ENCODE measurements at regions not wholly inside any gene's neighbourhood (a gene's known extent, or its start where the extent isn't known, plus 50 kb on each side); places are given as distances from the start of the nearest gene placed in this dataset.

DNA sequence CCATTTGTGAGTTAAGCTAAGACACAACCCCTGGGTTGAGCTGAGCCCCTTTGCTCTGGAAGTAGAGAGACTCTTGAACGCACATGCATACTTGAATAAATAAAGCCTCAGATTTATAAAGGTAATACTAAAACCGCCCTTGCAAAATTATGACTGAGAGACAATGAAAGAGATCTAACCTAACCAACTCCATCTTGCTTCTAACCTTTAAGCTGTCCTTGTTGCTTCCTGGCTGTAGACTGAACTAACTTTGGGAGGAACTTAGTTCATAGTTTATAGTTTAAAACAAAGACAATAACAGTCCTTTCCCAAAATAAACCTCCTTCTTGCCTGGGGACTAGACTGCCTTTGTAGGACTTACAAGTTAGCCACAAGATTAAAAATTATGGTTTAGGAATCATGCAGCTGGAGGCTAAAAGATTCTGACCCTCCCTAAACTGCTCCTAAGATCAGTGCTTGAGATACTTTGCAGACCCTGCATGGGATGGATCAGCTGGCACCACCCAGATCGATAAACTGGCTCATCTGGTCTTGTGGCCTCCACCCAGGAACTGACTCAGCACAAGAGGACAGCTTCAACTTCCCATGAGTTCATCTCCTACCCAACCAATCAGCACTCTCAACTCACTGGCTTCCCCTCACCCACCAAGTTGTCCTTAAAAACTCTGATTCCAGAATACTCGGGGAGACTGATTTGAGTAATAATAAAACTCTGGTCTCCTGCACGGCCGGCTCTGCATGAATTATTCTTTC lies 240.2 kb upstream of the SLC14A2 start:
- no peak overlapping the region for H3K27ac ChIP-seq
- H3K27me3 ChIP-seq (ENCODE audit: insufficient read depth, low read depth, severe bottlenecking): peaks cover 96% of the 10 kb centered on the region
- TF ChIP-seq, protein P1, sequence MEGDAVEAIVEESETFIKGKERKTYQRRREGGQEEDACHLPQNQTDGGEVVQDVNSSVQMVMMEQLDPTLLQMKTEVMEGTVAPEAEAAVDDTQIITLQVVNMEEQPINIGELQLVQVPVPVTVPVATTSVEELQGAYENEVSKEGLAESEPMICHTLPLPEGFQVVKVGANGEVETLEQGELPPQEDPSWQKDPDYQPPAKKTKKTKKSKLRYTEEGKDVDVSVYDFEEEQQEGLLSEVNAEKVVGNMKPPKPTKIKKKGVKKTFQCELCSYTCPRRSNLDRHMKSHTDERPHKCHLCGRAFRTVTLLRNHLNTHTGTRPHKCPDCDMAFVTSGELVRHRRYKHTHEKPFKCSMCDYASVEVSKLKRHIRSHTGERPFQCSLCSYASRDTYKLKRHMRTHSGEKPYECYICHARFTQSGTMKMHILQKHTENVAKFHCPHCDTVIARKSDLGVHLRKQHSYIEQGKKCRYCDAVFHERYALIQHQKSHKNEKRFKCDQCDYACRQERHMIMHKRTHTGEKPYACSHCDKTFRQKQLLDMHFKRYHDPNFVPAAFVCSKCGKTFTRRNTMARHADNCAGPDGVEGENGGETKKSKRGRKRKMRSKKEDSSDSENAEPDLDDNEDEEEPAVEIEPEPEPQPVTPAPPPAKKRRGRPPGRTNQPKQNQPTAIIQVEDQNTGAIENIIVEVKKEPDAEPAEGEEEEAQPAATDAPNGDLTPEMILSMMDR (IDR thresholded peaks at IDR 0.05; ENCODE audit: low read depth, low read length): no peak
- H3K36me3 ChIP-seq: no peaks in the 10 kb centered on the region
- H3K4me3 ChIP-seq (ENCODE audit: low read depth, low read length): no peak overlapping the region
- DNase-seq: no peak
- no peaks in the 10 kb centered on the region for H3K9me3 ChIP-seq (ENCODE audit: severe bottlenecking)

DNA sequence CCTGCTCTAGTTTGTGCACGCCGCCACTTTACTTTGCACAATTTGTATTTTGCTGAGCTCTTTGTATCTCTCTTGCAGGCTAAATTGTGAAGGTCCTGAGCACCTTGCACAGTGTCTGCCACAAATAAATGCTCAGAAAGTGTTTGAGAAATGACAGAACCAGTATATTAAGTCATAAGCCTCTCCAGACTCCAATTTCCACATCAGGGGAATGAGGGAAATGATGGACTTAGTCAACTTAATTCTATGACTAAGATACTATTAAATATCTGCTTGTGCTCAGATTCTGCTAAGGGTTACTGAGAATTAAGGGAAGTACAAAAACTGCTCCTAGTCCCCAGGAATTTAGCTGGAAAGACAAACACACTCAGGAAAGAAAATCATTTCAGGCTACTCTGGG lies 239.1 kb upstream of the SLC14A2 start:
- Histone ChIP-seq H3K4me3 (ENCODE audit: low read depth, low read length) (no peak overlapping the region), H3K36me3 (no peaks in the 10 kb centered on the region), H3K27ac (no peak overlapping the region), H3K9me3 (ENCODE audit: severe bottlenecking) (no peaks in the 10 kb centered on the region), H3K27me3 (ENCODE audit: insufficient read depth, low read depth, severe bottlenecking) (peaks cover 92% of the 10 kb centered on the region)
- no peak for DNase-seq
- TF ChIP-seq, protein P1 (IDR thresholded peaks at IDR 0.05; ENCODE audit: low read depth, low read length): no peak

DNA sequence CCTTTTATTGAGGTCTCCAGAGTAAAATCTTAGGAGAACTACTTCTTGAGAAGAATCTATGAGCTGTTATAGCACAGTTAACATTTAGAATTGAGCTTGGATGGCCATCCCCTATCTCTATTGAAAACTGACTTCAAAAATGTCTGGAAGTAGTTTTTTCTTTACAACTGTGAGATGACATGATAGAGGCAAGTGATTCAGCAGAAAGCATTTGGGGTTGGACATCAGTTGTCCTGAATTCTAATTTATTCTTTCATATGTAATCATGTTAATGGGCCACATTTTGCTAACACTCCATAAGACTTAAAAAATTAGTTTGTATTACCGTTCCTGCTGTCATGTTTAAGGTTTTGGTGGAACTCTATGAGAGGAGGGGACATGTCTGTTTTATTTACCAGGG lies 237.0 kb upstream of the SLC14A2 start:
- no peak for DNase-seq
- Histone ChIP-seq H3K27me3 (ENCODE audit: insufficient read depth, low read depth, severe bottlenecking) (peaks cover 90% of the 10 kb centered on the region), H3K4me3 (ENCODE audit: low read depth, low read length) (no peak overlapping the region), H3K27ac (no peak overlapping the region), H3K9me3 (ENCODE audit: severe bottlenecking) (no peaks in the 10 kb centered on the region), H3K36me3 (no peaks in the 10 kb centered on the region)
- TF ChIP-seq, protein P1 (IDR thresholded peaks at IDR 0.05; ENCODE audit: low read depth, low read length): no peak

DNA sequence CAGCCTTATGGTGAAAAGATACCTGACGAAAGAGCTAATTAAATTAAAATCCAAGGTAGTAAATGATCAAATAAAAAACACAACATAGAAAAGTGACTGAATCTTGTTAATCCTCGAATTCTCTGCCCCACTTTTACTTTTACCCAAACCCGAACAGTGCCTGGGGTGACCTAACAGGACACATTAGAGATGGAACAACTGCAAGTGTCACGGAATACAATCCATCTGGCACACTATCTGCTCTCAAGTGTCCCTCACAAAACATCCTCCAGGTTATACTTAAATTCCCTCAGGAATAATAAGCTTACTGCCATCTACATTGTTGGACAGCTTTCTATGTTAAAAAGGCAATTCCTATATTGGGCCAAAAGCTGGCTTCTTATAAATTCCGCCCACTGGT lies 236.3 kb upstream of the SLC14A2 start:
- Histone ChIP-seq H3K9me3 (ENCODE audit: severe bottlenecking) (no peaks in the 10 kb centered on the region), H3K4me3 (ENCODE audit: low read depth, low read length) (no peak overlapping the region), H3K27me3 (ENCODE audit: insufficient read depth, low read depth, severe bottlenecking) (peaks cover 88% of the 10 kb centered on the region), H3K27ac (no peak overlapping the region), H3K36me3 (no peaks in the 10 kb centered on the region)
- TF ChIP-seq, protein P1 (IDR thresholded peaks at IDR 0.05; ENCODE audit: low read depth, low read length): no peak
- DNase-seq: no peak

DNA sequence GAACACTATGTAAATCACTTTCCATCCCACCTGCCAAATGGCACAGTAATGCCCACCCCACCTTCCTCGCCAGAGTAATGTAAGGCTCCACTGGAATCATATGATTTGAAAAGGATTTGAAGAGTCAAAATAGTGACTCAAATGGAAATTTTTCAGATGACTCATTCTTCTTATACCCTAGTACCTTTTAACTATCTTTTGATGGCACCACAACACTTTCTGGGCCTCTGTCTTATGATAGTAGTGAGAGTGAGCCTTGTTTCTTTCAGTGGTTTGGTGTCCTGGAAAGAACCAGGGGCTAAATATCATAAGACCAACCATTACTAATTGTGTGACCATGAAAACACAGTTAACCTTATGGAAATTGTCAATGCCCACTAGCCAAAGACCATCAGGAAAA lies 235.4 kb upstream of the SLC14A2 start:
- Histone ChIP-seq H3K4me3 (ENCODE audit: low read depth, low read length) (no peak overlapping the region), H3K36me3 (no peaks in the 10 kb centered on the region), H3K27ac (no peak overlapping the region), H3K9me3 (ENCODE audit: severe bottlenecking) (no peaks in the 10 kb centered on the region), H3K27me3 (ENCODE audit: insufficient read depth, low read depth, severe bottlenecking) (peaks cover 87% of the 10 kb centered on the region)
- TF ChIP-seq, protein P1 (IDR thresholded peaks at IDR 0.05; ENCODE audit: low read depth, low read length): no peak
- no peak for DNase-seq

DNA sequence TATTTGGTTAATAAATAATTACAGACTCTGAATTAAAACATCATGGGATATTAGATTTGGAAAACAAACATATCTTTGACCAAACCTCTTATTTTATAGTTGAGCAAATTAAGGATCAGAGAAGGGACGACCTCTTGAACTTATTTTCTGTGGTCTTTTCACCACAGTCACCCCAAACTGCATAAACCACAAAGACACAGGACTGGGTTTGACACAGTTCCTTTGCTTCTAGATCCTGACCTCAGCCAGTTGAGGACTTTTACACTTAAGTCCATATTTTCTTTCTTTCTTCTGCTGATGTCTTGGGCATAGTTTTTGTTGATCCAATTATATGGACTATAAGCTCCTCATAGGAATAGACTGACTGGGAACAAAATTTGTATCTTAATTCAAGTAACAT lies 234.0 kb upstream of the SLC14A2 start:
- no peaks in the 10 kb centered on the region for H3K36me3 ChIP-seq
- H3K9me3 ChIP-seq (ENCODE audit: severe bottlenecking): no peaks in the 10 kb centered on the region
- H3K27me3 ChIP-seq (ENCODE audit: insufficient read depth, low read depth, severe bottlenecking): peaks cover 87% of the 10 kb centered on the region
- DNase-seq: no peak
- H3K27ac ChIP-seq: no peak overlapping the region
- TF ChIP-seq, protein P1 (IDR thresholded peaks at IDR 0.05; ENCODE audit: low read depth, low read length): no peak
- H3K4me3 ChIP-seq (ENCODE audit: low read depth, low read length): no peak overlapping the region

Data from WERI-Rb-1 (cell line).